Colonic mucosa (tissue), 4 donors: ENCODE measurements at regions not wholly inside any gene's neighbourhood (a gene's known extent, or its start where the extent isn't known, plus 50 kb on each side); places are given as distances from the start of the nearest gene placed in this dataset.

Experiments used
- DNase-seq: peaks from one replicate; pipeline ENCODE4 v3.0.0-alpha.2; 2020
- H3K27ac ChIP-seq: fragments of 200-600 bp; one replicate; pipeline ENCODE4 v1.8.0; 2021
- H3K27me3 ChIP-seq: fragments of 200-600 bp; one replicate; pipeline ENCODE4 v1.8.0; 2021
- H3K36me3 ChIP-seq: fragments of 200-600 bp; one replicate; pipeline ENCODE4 v1.8.0; 2021
- H3K4me1 ChIP-seq: fragments of 200-600 bp; one replicate; pipeline ENCODE4 v1.8.0; 2021; ENCODE audit warnings: mild to moderate bottlenecking
- H3K4me3 ChIP-seq: fragments of 200-600 bp; one replicate; pipeline ENCODE4 v1.8.0; 2021
- H3K9ac ChIP-seq, 2 donors: one replicate each; pipeline ENCODE4 v1.7.0; 2013; ENCODE audit warnings: control low read depth in 2 of 2, low read depth in 2 of 2, low read length in 2 of 2
- H3K9me3 ChIP-seq: fragments of 200-600 bp; one replicate; pipeline ENCODE4 v1.8.0; 2021
- CTCF ChIP-seq: fragments of 200-600 bp; IDR thresholded peaks from one replicate; pipeline ENCODE4 v1.8.0; 2022; ENCODE audit warnings: antibody characterized with exemption, mild to moderate bottlenecking
- intact Hi-C: fragments of 100-400 bp; cut with DNase I; formaldehyde crosslinking; loops from one replicate; pipeline ENCODE4 v1.14.1; 2022
- donor health status: healthy.
- donor health status: DM: no; HTN: no; CAD: no.
- donor health status: DM: no; HTN: no; CAD: no.

GRCh38 chr2:153043385-153043784 is 325.0 kb downstream of the ARL6IP6 start:
- TF ChIP-seq CTCF: no peak
- Histone ChIP-seq H3K36me3 (no peaks in the 10 kb centered on the region), H3K4me3 (no peak overlapping the region), H3K27ac (no peak overlapping the region), H3K27me3 (no peaks in the 10 kb centered on the region), H3K4me1 (no peaks in the 10 kb centered on the region), H3K9me3 (no peaks in the 10 kb centered on the region), H3K9ac (no peak overlapping the region)
- intact Hi-C loops: no loop called here
- DNase-seq: no peak

GRCh38 chr2:153028626-153029025 is 310.2 kb downstream of the ARL6IP6 start:
- H3K27me3 ChIP-seq: no peaks in the 10 kb centered on the region
- H3K27ac ChIP-seq: no peak overlapping the region
- H3K9ac ChIP-seq: no peak overlapping the region
- no peaks in the 10 kb centered on the region for H3K4me1 ChIP-seq
- intact Hi-C loops: no loop called here
- H3K9me3 ChIP-seq: no peaks in the 10 kb centered on the region
- no peak for TF ChIP-seq CTCF
- H3K36me3 ChIP-seq: no peaks in the 10 kb centered on the region
- no peak for DNase-seq
- no peak overlapping the region for H3K4me3 ChIP-seq

DNA sequence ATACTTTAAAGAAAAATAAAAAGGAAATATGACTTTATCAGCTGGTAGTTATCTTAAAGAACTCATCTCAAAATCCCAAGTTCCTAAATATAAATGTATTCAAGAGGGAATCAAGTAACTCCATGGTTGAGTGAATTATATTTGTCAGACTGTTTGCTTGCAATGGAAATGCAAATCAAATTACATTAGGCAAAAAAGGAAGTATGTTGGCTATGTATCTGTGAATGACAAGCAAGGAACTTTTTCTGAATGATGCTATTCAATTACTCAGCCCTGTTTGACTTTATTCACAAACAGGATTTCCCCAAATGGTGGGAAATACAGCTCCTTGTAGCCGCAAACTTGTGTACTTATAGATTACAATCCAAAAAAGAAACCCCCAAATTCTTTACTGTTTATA is 309.1 kb downstream of the ARL6IP6 start:
- Histone ChIP-seq H3K9ac (no peak overlapping the region), H3K4me3 (no peak overlapping the region), H3K9me3 (no peaks in the 10 kb centered on the region), H3K4me1 (no peaks in the 10 kb centered on the region), H3K27me3 (no peaks in the 10 kb centered on the region), H3K36me3 (no peaks in the 10 kb centered on the region), H3K27ac (no peak overlapping the region)
- intact Hi-C loops: no loop called here
- no peak for DNase-seq
- TF ChIP-seq CTCF: no peak

DNA sequence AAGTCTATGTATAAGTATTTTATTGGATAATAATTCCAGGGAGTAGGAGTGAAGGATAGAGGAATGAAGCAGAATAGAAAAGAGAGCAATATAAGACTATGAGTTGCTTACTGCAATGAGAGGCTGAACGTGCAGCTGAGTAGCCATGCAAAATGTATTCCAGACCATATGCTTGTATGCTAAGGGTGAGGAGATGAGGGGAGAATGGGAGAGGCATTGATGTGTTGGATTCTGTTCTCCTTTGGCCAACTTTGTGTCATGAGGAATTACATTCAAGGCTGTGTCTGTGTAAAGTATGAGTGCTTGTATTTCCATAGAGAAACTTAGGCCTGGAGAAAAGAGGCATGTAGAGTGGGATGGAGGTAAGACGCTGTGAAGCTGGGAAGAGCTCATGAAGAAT is 301.8 kb downstream of the ARL6IP6 start:
- DNase-seq: no peak
- Histone ChIP-seq H3K27ac (no peak overlapping the region), H3K27me3 (no peaks in the 10 kb centered on the region), H3K4me1 (no peaks in the 10 kb centered on the region), H3K4me3 (no peak overlapping the region), H3K9me3 (no peaks in the 10 kb centered on the region), H3K9ac (no peak overlapping the region), H3K36me3 (no peaks in the 10 kb centered on the region)
- intact Hi-C loops: no loop called here
- no peak for TF ChIP-seq CTCF

GRCh38 chr2:153005071-153005730 is 286.8 kb downstream of the ARL6IP6 start:
- TF ChIP-seq CTCF: no peak
- no peaks in the 10 kb centered on the region for H3K4me1 ChIP-seq
- no peak overlapping the region for H3K9ac ChIP-seq
- no peak for DNase-seq
- no peak overlapping the region for H3K27ac ChIP-seq
- no peaks in the 10 kb centered on the region for H3K36me3 ChIP-seq
- no peak overlapping the region for H3K4me3 ChIP-seq
- no peaks in the 10 kb centered on the region for H3K9me3 ChIP-seq
- H3K27me3 ChIP-seq: no peaks in the 10 kb centered on the region
- intact Hi-C loops: no loop called here
